HuH-7 (cell line): ENCODE measurements at regions not wholly inside any gene's neighbourhood (a gene's known extent, or its start where the extent isn't known, plus 50 kb on each side); places are given as distances from the start of the nearest gene placed in this dataset.

Source experiments
- DNase-seq: peaks from one replicate; pipeline ENCODE4 v3.0.0; 2011; ENCODE audit warnings: low spot score

- no peak for DNase-seq
Observed at GRCh38 chr7:340979-341694, 51.2 kb downstream of the FOXL3 start.

- peak; percentile 93 for DNase-seq
Observed at GRCh38 chr7:341841-342638, 52.1 kb downstream of the FOXL3 start.

GRCh38 chr7:342681-343216 is 52.8 kb downstream of the FOXL3 start:
- DNase-seq = no peak

GRCh38 chr7:343227-343822 is 53.4 kb downstream of the FOXL3 start:
- DNase-seq = peak; percentile 95

GRCh38 chr7:343864-344607 is 54.1 kb downstream of the FOXL3 start:
- DNase-seq = no peak

GRCh38 chr7:344608-344994 is 54.6 kb downstream of the FOXL3 start:
- DNase-seq = no peak

GRCh38 chr7:346116-346898 is 56.3 kb downstream of the FOXL3 start:
- no peak for DNase-seq

GRCh38 chr7:347001-347590 is 57.1 kb downstream of the FOXL3 start:
- no peak for DNase-seq

GRCh38 chr7:347644-348479 is 57.9 kb downstream of the FOXL3 start:
- no peak for DNase-seq

GRCh38 chr7:348480-348844 is 58.5 kb downstream of the FOXL3 start:
- DNase-seq = no peak

- DNase-seq = no peak
Observed at GRCh38 chr7:348962-349743, 59.2 kb downstream of the FOXL3 start.

GRCh38 chr7:351256-351655 is 61.3 kb downstream of the FOXL3 start:
- no peak for DNase-seq

- DNase-seq = no peak
Observed at GRCh38 chr7:351681-352480, 61.9 kb downstream of the FOXL3 start.

GRCh38 chr7:353746-354325 is 63.9 kb downstream of the FOXL3 start:
- no peak for DNase-seq

GRCh38 chr7:354597-355470 is 64.9 kb downstream of the FOXL3 start:
- no peak for DNase-seq

- DNase-seq = no peak
Observed at GRCh38 chr7:355568-355967, 65.6 kb downstream of the FOXL3 start.

GRCh38 chr7:356087-356486 is 66.1 kb downstream of the FOXL3 start:
- no peak for DNase-seq
